HG02852 (cell line): ENCODE measurements at regions not wholly inside any gene's neighbourhood (a gene's known extent, or its start where the extent isn't known, plus 50 kb on each side); places are given as distances from the start of the nearest gene placed in this dataset.
"Not testable (repeated sequence)": the region's sequence is repeated elsewhere in the genome, so short reads cannot be mapped to it uniquely, and the experiment has no call there.

Experiments
- ATAC-seq: cut with Tn5 transposase; IDR thresholded peaks from one replicate; pipeline ENCODE4 v1.9.1; 2021; ENCODE audit warnings: mild to moderate bottlenecking, moderate library complexity; ENCODE audit not compliant: unreplicated experiment

- ATAC-seq = not testable (repeated sequence)
These were observed 50.8 kb downstream of the PPIAL4G start for GRCh38 chr1:148432318-148432717.

- not testable (repeated sequence) for ATAC-seq
These were observed 53.2 kb downstream of the PPIAL4G start for GRCh38 chr1:148429856-148430255.

- ATAC-seq = not testable (repeated sequence)
These were observed 56.0 kb downstream of the PPIAL4G start for GRCh38 chr1:148426940-148427611.

- ATAC-seq = not testable (repeated sequence)
These were observed 56.7 kb downstream of the PPIAL4G start for GRCh38 chr1:148426385-148426784.

- ATAC-seq = not testable (repeated sequence)
These were observed 58.7 kb downstream of the PPIAL4G start for GRCh38 chr1:148424143-148425003.

- ATAC-seq = not testable (repeated sequence)
These were observed 60.2 kb downstream of the PPIAL4G start for GRCh38 chr1:148422921-148423320.

- ATAC-seq = not testable (repeated sequence)
These were observed 65.9 kb downstream of the PPIAL4G start for GRCh38 chr1:148417241-148417640.

GRCh38 chr1:148413385-148413784 lies 69.7 kb downstream of the PPIAL4G start:
- not testable (repeated sequence) for ATAC-seq

GRCh38 chr1:148404786-148405568 lies 78.1 kb downstream of the PPIAL4G start:
- ATAC-seq = not testable (repeated sequence)

GRCh38 chr1:148403925-148404324 lies 79.2 kb downstream of the PPIAL4G start:
- not testable (repeated sequence) for ATAC-seq

- not testable (repeated sequence) for ATAC-seq
These were observed 80.0 kb downstream of the PPIAL4G start for GRCh38 chr1:148403085-148403456.

GRCh38 chr1:148402152-148403084 lies 80.7 kb downstream of the PPIAL4G start:
- ATAC-seq = peak; percentile 93

- not testable (repeated sequence) for ATAC-seq
These were observed 85.6 kb downstream of the PPIAL4G start for GRCh38 chr1:148397516-148397915.

- ATAC-seq = not testable (repeated sequence)
These were observed 90.6 kb downstream of the PPIAL4G start for GRCh38 chr1:148392505-148392904.

GRCh38 chr1:148391323-148391722 lies 91.8 kb downstream of the PPIAL4G start:
- ATAC-seq = not testable (repeated sequence)

- no peak for ATAC-seq
These were observed 94.1 kb downstream of the PPIAL4G start for GRCh38 chr1:148389027-148389339.

GRCh38 chr1:148388260-148389026 lies 94.7 kb downstream of the PPIAL4G start:
- ATAC-seq = peak; percentile 65

- ATAC-seq = not testable (repeated sequence)
These were observed 95.2 kb downstream of the PPIAL4G start for GRCh38 chr1:148387949-148388259.

- ATAC-seq = not testable (repeated sequence)
These were observed 95.8 kb downstream of the PPIAL4G start for GRCh38 chr1:148387122-148387948.
